ENCODE measurements at regions not wholly inside any gene's neighbourhood (a gene's known extent, or its start where the extent isn't known, plus 50 kb on each side); places are given as distances from the start of the nearest gene placed in this dataset.

DNA sequence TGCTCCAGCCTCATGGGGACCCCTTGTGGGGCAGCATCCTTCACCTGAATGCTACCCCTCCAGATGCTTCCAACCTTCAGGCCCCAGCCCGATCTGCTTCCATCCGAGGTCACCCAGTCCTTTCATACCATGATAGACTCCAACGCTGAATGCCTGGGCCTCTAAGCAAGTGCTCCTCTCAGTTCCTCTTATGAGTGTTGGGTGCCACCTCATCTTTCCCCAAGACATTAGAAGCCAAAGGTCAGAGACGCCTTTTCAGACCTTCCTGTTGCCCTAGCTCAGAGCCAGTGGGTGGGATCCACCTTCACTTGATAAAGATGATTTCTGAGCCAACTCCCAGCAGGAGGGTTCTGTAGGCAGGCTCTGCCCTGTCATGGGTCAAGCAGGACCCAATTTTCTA, 174.5 kb upstream of the MGAT5 start:
- DNase-seq (ENCODE audit: low read depth in 2 of 2) = no peak

DNA sequence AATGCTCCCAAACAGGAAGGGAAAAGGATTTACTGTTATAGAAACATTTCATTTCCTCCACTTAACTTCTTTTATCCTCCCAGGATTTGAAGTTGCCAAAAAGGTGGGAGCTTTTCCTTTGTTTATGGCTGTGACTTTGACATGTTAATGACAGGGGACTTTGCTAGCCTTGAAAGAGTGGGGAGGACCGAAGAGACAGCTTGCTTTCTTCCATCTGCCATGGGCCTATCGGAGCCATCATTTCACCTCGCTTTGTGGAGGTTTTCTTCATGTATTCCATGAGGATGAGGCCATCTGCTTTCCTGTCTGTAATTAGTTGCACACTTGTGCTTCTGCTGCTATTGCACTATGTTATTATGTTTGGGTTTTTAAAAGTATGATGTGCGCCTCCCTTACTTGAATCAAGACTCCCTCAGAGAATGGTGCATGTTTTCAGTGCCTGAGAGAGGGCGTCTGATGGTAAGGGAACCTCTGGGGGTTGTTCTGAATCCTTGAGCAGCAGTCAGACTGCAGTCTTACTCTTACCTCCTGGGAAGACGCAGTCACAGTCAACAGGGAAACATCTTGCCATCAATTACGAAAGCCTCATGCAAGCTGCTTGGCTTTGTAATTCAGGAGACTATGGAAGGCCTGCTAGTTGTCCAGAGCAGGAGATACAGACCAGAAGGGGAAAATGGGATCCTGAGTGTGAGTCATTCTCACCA, 173.3 kb upstream of the MGAT5 start:
- no peak for DNase-seq (ENCODE audit: low read depth in 2 of 2)

DNA sequence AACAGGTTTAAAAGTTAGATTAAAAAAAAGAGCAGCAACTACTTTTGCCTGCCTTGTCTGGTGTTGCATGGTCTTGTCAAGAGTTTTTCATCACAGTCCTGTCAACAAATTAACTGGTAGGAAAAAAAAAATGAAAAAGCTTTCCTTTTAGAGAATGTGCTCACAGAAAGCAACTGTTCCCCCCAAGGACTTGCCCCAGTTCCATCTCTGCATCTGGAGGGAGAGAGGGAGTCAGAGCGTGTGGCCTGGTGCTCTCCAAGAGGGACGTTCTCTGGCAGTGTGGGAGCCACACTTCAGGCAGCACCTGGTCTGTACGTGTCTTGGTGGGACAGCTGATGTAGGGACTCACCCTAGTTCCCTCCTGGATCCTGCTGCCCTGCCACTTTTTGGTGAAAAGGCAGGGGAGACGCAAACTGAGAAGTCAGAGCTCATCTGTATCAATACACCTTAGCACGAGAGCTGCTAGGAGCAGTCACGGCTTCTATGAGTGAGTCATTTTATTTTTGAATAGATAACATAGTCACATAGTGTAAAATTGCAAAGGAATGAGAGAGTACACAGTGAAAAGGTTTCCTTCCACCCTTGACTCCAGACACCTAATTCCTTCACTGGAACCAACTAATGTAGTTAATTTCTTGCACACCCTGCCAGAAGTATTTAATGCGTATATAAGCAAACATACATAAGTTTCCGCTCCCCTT, 172.5 kb upstream of the MGAT5 start:
- DNase-seq (ENCODE audit: low read depth in 2 of 2) = no peak

DNA sequence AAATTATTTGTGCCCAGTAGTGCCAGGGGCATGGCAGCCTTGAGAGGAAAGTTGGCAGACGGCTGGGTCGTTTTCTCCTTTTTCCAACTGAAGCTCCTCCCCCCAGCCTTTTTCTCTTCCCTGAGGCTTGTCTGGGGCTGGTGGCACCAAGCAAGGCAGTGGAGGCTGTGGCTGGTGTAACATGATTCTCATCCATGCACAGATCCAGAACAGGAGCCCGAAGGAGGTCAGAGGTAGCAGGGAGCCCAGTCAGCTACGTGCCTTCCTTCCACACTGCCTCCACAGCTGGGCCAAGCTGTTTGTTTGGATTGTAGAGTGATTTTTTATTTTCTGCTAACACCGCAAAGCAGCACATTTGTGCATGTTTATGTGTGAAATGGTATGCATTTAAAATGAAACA, 170.3 kb upstream of the MGAT5 start:
- no peak for DNase-seq (ENCODE audit: low read depth in 2 of 2)

DNA sequence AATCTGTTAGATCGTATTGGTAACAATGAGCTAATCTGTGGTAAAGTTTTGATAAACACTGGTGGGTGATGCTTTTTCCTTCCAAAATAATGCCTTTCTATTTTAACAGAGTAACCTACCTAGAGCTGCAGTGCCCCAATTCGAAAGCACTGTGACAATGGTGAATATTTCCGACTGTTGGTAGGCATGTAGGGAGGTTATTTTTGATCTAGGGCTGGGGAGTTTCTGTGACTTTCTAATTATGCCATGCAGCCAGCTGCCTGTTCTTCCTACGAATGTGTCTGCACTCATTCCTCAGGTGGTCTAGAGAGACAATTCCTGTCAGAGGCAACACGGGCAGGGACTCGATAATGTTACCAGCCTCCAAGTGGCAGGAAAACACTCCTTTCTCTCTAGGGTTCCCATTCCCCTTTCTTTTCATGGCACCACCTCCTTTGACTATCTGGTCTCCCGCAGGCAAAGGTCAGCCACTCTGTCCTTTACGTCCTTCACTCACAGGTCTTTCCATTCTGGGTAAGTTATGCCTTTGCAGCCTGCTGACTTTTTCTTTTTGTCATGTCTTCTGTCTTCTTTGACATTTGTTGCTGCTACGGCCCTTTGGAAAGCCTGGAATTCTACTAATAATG, 167.2 kb upstream of the MGAT5 start:
- DNase-seq (ENCODE audit: low read depth in 2 of 2) = no peak

DNA sequence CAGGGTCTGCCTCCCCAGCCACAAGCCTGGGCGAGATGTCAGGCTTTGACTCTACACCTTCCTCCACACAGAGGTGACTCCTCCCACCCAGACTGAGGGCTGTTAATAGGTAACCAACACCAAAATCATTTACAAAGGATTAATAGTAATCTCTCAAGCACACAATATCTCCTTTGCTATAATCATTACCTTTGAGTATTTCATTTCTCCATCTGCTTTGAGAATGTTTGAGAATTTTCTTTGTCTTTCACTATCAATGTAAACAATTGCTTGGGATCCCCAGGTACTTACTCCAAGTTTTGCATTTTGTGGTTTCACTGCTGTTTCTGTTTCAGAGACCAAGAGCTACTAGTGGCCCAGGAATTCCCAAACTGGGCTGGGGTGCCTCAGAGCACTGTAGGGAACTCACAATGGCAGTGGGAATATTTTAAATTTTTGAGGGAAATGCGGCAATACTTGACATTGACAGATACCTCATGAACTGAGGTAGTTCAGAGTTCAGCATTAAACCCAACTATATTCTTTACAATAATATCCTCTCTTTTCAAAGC, 166.4 kb upstream of the MGAT5 start:
- DNase-seq (ENCODE audit: low read depth in 2 of 2) = no peak

DNA sequence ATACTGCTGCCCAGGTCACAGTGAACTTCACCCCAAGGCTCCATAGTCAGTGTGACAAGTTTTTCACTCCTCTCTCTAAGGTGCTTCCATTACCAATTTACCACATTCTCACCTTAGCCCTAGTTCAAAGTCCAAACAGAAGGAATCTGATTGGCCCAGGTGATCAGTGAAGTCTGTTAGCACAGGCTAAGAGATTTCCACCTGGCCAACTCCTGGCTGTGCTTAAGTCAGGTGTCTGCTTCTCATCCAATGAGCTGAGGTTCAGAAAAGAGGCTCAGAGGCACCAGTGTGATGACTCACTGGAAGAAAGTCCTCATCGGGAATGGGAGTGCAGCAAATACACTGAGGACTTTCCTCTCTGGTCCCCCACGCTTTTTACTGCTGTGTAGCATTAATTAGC, 164.4 kb upstream of the MGAT5 start:
- DNase-seq (ENCODE audit: low read depth in 2 of 2) = no peak

DNA sequence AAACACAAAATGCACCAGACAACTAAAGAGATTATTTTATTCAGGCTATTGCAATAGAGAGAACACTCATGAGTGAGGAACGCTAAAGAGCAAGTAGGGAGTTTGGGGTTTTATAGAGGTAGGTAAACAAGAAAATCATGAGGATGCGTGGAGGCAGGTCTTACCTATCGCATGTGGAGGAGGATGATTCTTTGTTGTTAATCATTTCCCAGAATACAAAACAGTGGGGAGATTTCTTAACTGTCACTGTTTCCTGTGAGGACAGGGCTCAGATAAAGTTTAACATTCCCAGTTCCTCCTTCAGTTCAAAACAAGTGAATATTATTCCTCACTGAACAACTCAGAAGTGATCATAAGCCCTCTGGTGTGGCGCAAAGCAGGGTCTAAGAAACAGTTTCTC, 156.1 kb upstream of the MGAT5 start:
- DNase-seq (ENCODE audit: low read depth in 2 of 2) = no peak

DNA sequence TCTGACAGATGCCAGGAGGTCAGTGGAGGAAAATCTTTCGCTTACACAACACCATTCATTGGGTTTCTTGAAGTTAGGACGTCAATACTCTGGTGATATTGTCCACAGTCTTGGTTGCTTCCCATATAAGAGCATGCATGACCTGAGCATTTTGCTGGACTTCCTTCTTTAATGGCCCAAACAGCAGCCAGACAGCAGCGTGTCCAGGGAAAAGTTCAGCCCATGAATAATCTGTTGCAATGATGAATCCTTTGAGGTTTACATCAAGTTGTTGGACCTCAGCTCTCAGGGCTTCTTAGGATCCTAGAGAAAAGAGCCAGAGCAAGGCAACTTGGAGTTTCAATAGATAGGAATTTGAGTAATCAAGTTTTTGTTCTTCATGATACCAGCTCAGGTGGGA, 155.6 kb upstream of the MGAT5 start:
- no peak for DNase-seq (ENCODE audit: low read depth in 2 of 2)

DNA sequence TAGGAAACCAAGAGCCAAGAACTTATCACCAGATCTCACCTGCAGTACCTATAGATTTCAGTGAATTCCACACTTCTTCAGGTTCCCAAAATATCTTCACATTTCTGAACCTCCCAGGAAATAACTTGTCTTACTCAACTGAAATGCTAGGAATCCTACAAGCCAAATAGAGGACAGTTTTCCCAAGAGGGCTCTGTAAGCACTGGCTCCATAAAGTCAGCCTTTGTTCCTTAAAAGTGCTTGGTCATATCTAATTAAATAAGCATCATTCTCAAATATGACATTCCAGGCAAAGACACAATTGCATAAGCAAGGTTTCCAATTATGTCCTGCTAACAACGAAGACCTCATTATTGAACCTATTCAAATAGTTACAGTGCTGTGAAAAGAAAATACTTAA, 154.6 kb upstream of the MGAT5 start:
- DNase-seq (ENCODE audit: low read depth in 2 of 2) = no peak

DNA sequence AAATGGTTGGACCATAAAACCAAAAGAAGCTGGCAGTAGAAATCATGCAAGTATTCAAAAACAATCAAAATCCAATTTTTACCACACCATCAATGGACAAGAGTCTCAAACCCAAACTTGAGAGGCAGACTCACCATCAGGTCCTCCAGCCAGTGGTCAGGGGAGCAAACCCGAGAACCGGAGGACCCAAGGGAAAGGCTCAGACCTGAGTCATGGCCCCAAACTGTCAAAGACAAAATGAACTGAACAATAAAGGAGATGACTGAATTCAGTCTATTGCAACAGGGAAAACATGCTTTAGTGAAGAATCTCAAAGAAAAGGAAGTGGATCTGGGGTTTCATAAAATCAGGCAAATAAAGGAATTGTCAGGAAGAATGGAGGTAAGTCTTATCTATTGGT, 150.7 kb upstream of the MGAT5 start:
- DNase-seq (ENCODE audit: low read depth in 2 of 2) = no peak

DNA sequence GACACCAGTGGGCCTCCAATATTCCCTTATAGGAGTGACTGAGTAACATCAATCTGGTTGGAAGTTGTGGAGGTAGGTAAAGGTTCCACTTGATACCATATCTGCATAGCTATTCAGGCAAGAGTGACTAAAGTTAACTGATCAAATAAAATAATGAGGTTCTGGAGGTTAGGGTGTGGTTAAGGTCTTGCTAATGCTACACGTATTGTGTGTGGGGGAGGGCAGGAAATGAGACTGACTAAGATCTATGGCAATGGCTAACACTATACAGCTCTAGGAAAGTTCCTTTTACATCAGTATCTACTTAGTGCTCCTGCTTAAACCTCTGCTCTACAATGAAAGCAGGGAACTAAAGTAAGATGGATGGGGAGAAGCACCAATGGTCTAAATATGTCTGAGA, 149.1 kb upstream of the MGAT5 start:
- no peak for DNase-seq (ENCODE audit: low read depth in 2 of 2)

DNA sequence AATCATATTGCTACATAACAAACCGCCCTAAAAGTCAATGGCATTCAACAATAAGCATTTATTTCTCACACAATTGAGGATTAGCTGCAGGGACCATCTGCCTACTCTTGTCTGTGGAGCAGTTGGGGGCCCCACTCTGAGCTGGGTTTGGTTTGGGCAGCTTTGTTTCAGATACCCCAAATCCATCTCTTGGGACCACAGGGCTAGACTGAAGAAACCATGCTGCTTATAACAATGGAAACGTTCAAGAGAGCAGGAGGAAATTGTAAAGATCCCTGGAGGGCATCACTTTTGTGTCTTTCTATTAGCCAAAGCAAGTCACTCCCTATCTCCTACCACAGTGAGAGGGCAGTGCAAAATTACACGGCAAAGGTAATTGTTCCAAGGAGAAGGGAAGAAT, 146.5 kb upstream of the MGAT5 start:
- no peak for DNase-seq (ENCODE audit: low read depth in 2 of 2)

DNA sequence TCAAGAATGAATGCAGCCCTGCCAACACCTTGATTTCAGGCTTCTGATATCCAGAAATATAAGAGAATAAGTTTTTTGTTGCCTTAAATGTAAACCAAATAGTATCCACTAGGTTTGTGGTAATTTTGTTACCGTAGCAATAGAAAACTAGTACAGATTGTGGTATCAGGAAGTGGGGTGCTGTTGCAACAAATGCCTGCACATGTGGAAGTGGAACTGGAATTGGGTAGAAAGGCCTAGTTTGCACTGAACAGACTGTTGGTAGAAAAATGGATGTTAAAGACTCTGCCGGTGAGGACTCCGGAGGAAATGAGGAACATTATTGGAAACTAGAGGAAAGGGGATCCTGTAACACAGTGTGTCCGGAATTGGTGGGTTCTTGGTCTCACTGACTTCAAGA, 145.8 kb upstream of the MGAT5 start:
- no peak for DNase-seq (ENCODE audit: low read depth in 2 of 2)

DNA sequence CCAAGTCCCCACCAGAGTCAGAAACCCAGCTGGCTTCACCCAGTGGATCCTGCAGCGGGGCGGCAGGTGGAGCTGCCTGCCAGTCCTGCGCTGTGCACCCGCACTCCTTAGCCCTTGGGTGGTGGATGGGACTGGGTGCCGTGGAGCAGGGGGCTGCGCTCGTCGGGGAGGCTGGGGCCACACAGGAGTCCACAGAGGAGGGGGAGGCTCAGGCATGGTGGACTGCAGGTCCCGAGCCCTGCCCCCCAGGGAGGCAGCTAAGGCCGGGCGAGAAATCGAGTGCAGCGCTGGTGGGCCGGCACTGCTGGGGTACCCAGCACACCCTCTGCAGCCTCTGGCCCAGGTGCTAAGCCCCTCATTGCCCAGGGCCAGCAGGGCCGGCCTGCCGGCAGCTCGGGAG, 144.6 kb upstream of the MGAT5 start:
- no peak for DNase-seq (ENCODE audit: low read depth in 2 of 2)

DNA sequence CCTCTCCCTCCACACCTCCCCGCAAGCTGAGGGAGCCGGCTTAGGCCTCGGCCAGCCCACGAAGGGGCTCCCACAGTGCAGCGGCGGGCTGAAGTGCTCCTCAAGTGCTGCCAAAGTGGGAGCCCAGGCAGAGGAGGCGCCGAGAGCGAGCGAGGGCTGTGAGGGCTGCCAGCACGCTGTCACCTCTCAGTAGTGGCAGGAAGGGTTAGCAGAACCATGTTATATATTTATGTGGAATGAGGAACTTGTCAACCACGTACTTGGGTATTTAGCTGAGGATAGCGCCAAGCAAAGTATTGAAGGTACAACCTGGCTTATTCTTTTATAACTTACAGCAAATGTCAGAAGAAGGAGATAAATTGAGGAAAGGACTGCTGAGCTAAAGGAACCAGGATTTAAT, 144.1 kb upstream of the MGAT5 start:
- DNase-seq (ENCODE audit: low read depth in 2 of 2) = no peak

DNA sequence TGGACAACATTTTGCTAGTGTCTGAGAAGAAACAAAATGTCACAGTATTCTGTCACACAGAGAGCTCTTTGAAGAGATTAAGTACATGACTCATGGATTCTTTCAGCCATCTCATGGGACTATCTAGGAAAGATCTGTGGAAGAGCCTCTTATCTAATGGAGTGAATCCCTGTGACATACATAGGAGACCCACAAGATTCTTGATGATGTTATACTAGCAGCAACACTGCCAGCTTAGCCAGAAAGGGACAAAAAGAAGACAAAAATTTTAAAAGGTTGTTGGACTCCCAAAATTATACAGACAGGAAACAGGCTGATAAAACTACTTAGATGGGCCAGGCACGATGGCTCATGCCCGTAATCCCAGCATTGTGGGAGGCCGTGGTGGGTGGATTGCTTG, 143.3 kb upstream of the MGAT5 start:
- no peak for DNase-seq (ENCODE audit: low read depth in 2 of 2)

DNA sequence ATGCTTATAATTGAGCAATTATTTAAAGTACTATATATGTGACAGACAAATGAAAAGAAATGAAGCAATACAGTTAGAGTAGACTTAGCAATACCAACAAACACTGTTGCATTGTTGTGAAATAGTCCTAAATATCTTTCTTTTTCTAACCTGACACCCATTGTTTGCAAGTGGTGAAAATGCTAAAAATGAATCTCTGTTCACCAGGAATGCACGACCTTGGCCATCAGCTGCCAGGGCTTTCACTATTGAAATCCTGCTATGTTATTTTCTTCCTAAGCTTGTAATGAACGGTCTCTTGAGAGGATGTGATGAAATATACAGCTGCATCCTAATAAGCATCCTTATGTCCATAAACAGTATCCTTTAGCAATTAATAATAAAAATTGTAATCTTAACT, 136.2 kb upstream of the MGAT5 start:
- no peak for DNase-seq (ENCODE audit: low read depth in 2 of 2)

DNA sequence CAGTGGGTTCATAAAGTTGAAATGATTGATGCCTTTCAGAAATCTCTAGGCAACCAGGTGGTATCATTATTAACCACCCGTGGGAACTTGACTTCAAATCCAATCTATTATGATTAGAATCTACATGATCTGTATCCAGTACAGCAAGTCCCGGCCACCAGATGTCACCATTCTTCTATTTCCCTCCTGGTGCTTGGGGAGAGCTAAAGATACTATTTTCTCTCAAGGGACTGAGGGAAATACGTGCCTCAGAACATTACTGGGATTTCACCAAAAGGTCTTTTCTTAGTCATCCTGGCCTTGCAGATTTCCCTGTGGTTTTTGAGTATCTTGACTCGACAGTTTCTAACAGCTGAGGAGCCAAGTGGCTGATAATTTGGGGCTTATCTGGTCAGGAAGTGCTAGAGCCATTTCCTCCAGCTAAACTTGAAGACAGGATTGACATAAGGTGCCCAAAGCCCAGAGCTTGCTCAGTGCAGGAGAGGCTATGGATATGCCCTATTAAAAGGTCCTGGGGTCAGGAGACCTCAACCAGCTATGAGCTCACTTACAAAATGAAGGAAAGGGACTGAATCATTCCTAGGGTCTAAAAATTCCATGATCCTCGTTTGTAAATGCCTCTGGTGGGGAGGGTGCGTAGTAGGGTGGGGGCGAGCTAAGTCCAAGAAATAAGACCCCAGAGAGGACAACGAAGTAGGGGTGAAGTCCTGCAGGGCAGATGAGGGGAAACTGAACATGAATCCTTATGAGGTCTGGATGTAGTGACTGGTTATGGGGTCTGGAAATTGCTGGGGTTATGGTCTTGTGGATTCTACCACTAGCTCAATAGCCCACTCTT, 135.4 kb upstream of the MGAT5 start:
- peak; percentile 55 to 66 for DNase-seq (ENCODE audit: low read depth in 2 of 2)

DNA sequence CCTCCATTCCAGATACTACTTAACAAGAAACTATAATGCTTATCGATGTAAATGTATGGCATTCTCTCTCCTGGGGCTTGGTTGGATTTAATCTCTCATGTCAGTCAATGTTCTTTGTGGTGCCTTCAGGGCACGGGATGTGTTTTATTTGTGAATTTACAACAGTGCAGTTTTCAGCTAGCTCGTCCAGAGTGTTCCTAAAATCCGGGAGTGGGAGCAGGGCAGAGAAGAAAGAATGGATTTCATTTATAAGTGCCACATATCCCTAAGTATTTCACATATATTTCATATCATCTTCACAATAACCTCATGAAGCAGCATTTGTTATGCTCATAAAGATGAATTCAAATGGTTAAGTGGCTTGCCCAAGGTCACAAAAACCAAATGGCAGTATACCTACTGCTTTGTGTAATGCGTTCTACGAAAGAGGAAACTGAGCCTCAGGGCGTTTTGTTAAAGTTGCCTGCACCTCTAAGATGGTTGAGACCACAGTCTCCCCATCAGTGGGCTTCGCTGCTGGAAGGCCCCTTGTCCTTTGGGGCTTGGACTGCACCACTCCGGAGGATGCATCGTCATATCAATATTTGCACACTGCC, 134.7 kb upstream of the MGAT5 start:
- DNase-seq (ENCODE audit: low read depth in 2 of 2) = no peak

DNA sequence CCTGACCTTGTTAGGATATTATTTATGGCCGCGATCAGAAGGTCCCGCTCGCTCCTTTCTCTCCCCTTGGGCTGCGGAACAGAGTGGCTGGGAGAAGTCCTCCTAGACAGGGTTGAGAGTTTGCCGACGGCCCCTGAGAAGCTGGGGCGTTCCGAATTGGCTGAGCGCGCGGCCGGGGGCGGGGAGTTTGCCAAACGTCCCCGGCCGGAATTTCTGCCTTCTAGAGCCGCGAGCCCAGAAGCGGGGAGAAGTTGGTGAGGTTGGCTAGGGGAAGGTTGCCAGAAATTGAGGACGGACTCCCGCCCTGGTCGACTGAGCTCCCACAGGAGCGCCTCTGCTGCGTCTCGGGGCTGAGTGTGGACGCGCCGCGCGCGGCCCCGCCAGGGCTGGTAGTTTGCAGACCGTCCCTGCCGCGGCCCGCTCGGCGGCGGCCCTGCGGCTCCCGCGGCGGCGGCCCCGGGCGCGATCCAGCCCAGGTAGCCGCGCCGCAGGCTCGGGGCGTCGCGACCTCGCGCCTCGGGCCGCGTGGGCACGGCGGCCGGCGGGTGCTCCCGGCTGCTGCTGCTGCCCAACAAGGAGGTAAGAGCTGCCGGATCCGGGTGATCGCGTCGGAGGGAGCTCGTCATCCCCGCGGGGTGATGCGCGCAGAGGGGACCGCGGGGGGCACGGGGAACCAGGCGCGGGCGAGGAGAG, 134.0 kb upstream of the MGAT5 start:
- DNase-seq (ENCODE audit: low read depth in 2 of 2) = peak; percentile 74

Measured in stimulated activated CD8-positive, alpha-beta memory T cell treated with anti-CD3 and anti-CD28 coated beads, Interleukin-15, amount 100 ng/mL, for 48 hours (primary cell).